D721Med (cell line): ENCODE measurements at regions not wholly inside any gene's neighbourhood (a gene's known extent, or its start where the extent isn't known, plus 50 kb on each side); places are given as distances from the start of the nearest gene placed in this dataset.
"Not testable (repeated sequence)": the region's sequence is repeated elsewhere in the genome, so short reads cannot be mapped to it uniquely, and the experiment has no call there.

ENCODE experiments used
- DNase-seq: peaks from one replicate; pipeline ENCODE4 v3.0.0; 2011; ENCODE audit warnings: low spot score; ENCODE audit not compliant: insufficient read length
- FAIRE-seq: peaks from 2 replicates; lab custom pipeline; 2011; peaks lifted over from hg19 to GRCh38; lab: Jason Lieb, UNC
- TF ChIP-seq, protein P1 (sequence below): IDR thresholded peaks from 2 replicates; pipeline ENCODE4 v1.5.1; 2012; ENCODE audit warnings: mild to moderate bottlenecking, control low read depth; ENCODE audit not compliant: insufficient read depth; ENCODE audit errors: missing control alignments

DNA sequence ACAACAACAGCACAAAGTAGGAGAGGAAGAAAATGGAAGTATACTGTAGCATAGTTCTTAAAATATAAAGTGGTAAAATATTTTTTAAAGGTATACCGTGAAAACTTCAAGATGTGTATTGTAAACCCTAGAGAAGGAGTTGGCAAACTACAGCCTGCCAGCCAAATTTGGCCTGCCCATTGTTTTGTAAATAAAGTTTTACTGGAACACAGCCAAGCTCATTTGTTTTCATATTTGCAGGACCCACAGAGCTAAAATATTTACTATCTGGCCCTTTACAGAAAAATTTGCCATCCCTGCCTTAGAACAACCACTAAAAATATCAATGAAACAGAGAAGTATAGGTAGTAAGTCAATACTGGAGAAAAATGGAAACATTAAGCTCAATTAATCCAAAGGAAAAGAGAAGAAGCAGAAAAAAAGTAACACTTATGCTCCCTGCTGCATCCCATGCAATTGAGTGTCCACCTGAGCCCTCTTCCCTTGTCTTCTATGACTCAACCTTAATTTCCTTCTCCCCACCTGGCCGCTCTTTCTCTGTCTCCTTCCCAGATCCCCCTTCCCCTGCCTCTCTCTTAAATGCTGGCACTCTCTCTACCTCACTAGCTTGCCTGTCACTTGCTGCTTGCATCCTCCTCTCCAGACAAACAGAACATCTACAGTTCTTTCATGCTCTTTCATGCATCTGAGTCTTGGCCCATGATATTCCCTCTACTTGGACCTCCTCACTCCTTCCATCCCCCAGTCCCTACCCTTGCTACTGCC is 50.6 kb upstream of the FER start:
- FAIRE-seq, result no peak
- no peak for DNase-seq
- TF ChIP-seq, protein P1, sequence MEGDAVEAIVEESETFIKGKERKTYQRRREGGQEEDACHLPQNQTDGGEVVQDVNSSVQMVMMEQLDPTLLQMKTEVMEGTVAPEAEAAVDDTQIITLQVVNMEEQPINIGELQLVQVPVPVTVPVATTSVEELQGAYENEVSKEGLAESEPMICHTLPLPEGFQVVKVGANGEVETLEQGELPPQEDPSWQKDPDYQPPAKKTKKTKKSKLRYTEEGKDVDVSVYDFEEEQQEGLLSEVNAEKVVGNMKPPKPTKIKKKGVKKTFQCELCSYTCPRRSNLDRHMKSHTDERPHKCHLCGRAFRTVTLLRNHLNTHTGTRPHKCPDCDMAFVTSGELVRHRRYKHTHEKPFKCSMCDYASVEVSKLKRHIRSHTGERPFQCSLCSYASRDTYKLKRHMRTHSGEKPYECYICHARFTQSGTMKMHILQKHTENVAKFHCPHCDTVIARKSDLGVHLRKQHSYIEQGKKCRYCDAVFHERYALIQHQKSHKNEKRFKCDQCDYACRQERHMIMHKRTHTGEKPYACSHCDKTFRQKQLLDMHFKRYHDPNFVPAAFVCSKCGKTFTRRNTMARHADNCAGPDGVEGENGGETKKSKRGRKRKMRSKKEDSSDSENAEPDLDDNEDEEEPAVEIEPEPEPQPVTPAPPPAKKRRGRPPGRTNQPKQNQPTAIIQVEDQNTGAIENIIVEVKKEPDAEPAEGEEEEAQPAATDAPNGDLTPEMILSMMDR, result no peak

- TF ChIP-seq, protein P1, result no peak
- DNase-seq (no peak), FAIRE-seq (no peak)
Observed at GRCh38 chr5:108696407-108696806, 51.3 kb upstream of the FER start.

DNA sequence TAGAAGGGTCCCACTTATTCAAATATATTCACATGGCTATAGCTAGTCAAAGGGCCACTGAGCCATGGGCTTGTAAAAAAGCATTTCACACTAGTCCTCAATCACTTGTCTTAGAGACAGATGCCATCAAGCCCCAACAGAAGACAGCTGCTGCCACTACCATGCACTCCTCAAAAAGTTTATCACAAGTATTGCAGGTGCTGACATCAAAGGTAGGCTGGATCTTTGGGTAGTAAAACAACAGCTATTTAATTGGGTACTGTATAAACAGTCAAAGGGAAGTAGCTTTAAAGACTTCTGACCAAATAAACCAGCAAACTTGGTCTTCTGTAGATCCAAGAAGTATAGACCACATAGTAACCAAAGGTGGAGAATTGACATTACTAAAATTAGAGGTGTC is 59.2 kb upstream of the FER start:
- FAIRE-seq, result no peak
- no peak for DNase-seq
- TF ChIP-seq, protein P1, result no peak

DNA sequence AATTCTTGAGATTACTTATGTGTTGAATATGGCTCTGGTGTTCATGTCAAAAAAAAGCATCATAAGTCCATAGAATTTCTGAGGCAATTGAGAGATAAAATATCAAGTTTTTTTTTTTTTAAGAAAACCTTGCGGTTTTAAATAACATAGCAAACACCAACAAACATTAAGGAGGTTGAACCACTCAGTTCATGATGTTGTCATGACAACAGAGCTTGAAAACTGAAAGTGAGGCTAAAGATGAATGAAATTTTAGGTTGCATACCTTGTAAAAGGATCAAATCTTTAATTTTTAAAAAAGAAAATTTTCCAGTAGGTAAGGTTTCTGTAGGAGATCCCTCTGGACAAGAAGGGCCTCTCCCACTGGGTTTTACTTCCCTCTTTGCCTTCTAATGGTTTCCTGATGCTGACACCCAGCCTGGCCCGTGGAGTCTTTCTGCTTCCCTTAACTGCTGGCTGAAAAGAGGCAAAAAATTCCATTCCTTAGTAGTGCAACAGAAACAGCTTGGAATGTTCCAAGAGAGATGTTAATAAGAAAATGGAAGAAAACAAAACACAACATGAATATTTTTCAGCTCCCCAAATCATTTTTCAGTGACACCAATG is 60.0 kb upstream of the FER start:
- FAIRE-seq (no peak), DNase-seq (no peak)
- TF ChIP-seq, protein P1, result no peak

- TF ChIP-seq, protein P1, result no peak
Observed at GRCh38 chr5:108686676-108687075, 61.0 kb upstream of the FER start.

DNA sequence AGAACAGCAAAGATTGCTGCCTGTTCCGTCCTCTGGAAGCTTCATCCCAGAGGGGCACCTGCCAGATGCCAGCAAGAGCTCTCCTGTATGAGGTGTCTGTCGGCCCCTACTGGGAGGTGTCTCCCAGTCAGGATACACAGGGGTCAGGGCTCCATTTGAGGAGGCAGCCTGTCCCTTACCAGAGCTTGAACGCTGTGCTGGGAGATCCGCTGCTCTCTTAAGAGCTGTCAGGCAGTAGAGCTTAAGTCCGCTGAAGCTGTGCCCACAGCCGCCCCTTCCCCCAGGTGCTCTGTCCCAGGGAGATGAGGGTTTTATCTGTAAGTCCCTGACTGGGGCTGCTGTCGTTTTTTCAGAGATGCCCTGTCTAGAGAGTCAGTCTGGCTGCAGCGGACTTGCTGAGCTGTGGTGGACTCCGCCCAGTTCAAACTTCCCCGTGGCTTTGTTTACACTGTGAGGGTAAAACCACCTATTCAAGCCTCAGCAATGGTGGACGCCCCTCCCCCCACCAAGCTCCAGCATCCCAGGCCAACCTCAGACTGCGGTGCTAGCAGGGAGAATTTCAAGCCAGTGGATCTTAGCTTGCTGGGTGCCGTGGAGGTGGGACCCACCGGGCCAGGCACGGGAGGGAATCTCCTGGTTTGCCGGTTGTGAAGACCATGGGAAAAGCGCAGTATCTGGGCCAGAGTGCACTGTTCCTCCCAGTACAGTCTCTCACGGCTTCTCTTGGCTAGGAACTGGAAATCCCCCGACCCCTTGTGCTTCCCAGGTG is 62.1 kb upstream of the FER start:
- DNase-seq, FAIRE-seq: not testable (repeated sequence)

More at GRCh38 chr5:108686676-108687075, 61.0 kb upstream of the FER start:
- no peak for DNase-seq
- FAIRE-seq, result no peak

DNA sequence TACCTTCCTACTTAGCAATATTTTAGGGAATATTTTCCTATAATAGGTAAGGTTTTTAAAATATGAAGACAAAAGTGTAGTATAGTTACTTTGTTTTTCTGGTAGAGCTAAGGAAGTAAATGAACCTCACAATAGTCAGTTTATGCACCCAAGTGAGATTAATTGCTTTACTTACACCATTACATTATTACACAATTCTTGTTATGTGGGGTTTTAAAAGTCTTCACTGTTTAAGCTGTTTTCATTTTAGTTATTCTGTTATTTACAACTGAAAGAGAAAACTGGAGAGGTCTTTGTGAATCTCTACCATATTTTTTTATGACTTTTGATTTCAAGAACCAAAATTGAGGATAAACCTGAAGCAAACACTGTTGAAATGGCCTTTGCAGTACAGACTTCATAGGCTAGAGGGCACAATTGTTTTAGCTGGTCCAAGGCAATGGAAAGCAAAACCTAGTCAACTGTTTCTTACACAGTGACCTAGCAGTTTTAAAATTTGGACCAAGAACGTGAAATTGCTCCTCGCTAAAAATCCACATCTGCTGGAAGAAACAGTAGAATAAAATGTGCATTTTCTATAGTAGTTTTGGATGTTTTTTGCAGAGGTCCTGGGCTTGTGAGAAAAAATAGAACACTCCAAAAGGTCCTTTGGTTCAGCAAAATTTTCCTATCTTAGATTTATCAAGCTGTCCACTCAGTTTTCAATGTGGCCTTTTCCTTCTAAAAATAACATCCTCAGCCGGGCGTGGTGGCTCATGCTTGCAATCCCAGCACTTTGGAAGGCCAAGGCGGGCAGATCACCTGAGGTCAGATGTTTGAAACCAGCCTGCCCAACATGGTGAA is 66.4 kb upstream of the FER start:
- peak; percentile 75 for FAIRE-seq
- TF ChIP-seq, protein P1, result peak; percentile 85
- DNase-seq, result no peak
